Mammary epithelial cell (primary cell): ENCODE measurements at regions not wholly inside any gene's neighbourhood (a gene's known extent, or its start where the extent isn't known, plus 50 kb on each side); places are given as distances from the start of the nearest gene placed in this dataset.

Experiments
- CTCF ChIP-seq, 2 donors: IDR thresholded peaks in 1 of 2; conservative IDR thresholded peaks in 1 of 2; 2 replicates each; pipeline ENCODE4 v1.5.1; 2011 to 2012; ENCODE audit warnings: inconsistent platforms in 2 of 2, low read length in 2 of 2, mild to moderate bottlenecking in 2 of 2, control low read depth in 1 of 2, low read depth in 1 of 2; ENCODE audit not compliant: insufficient read depth in 1 of 2; ENCODE audit errors: extremely low read depth in 1 of 2
- EZH2 ChIP-seq: IDR thresholded peaks from 2 replicates; pipeline ENCODE4 v1.6.1; 2012; ENCODE audit warnings: low read length, inconsistent platforms, borderline replicate concordance

- TF ChIP-seq CTCF (conservative IDR thresholded peaks at IDR 0.05 in 1 of 2, IDR thresholded peaks at IDR 0.05 in 1 of 2; ENCODE audit: extremely low read depth in 1 of 2, insufficient read depth in 1 of 2, low read depth in 1 of 2, low read length in 2 of 2), result no peak
- TF ChIP-seq EZH2, result no peak
These were observed 169.5 kb upstream of the UMPS start for GRCh38 chr3:124560666-124561215.
